PFSK-1 (cell line): ENCODE measurements at regions not wholly inside any gene's neighbourhood (a gene's known extent, or its start where the extent isn't known, plus 50 kb on each side); places are given as distances from the start of the nearest gene placed in this dataset.

Experiments used
- FOXP2 ChIP-seq: optimal IDR thresholded peaks from 2 replicates; pipeline ENCODE3; 2011; ENCODE audit warnings: borderline replicate concordance, control low read depth, inconsistent platforms; ENCODE audit not compliant: insufficient read depth; ENCODE audit errors: extremely low read length, extremely low read depth
- POLR2AphosphoS5 ChIP-seq: IDR thresholded peaks from 2 replicates; pipeline ENCODE4 v1.6.1; 2012; ENCODE audit warnings: low read depth, mild to moderate bottlenecking, control low read depth, low read length, moderate library complexity
- SIN3A ChIP-seq: IDR thresholded peaks from 2 replicates; pipeline ENCODE4 v1.6.1; 2012; ENCODE audit warnings: mild to moderate bottlenecking, low read length, moderate library complexity, borderline replicate concordance; ENCODE audit not compliant: insufficient read depth
- TAF1 ChIP-seq: IDR thresholded peaks from 2 replicates; pipeline ENCODE4 v1.6.1; 2012; ENCODE audit warnings: low read length, control low read depth, borderline replicate concordance; ENCODE audit not compliant: insufficient read depth
- TF ChIP-seq, protein P1 (sequence below), 2 experiments: IDR thresholded peaks; 2 replicates each; pipeline versions ENCODE4 v1.6.1 to v1.8.0; 2011 to 2012; ENCODE audit warnings: low read depth in 2 of 2, low read length in 2 of 2, control low read depth in 1 of 2, inconsistent platforms in 1 of 2, mild to moderate bottlenecking in 1 of 2, moderate library complexity in 1 of 2; ENCODE audit not compliant: insufficient read depth in 1 of 2

DNA sequence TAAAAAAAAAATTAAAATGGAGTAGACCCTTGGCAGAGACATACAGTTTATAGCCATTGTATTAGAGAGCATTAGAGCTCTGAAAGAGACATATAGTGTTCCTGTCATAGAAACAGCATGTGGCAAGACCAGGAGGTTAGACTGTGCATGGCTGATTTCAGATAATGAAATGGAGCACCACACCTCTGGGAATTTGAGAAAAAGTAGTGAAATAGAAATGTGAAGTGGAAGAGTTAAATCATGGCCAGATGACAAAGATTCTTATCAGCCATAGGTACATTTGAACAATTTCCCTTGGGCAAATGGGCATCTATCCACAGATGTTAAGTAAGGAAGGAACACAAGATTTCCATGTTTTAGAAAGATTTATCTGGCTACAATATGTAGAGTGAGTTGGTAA, 1083.1 kb downstream of the PLA2G4A start:
- TF ChIP-seq POLR2AphosphoS5, result no peak
- TF ChIP-seq, protein P1, sequence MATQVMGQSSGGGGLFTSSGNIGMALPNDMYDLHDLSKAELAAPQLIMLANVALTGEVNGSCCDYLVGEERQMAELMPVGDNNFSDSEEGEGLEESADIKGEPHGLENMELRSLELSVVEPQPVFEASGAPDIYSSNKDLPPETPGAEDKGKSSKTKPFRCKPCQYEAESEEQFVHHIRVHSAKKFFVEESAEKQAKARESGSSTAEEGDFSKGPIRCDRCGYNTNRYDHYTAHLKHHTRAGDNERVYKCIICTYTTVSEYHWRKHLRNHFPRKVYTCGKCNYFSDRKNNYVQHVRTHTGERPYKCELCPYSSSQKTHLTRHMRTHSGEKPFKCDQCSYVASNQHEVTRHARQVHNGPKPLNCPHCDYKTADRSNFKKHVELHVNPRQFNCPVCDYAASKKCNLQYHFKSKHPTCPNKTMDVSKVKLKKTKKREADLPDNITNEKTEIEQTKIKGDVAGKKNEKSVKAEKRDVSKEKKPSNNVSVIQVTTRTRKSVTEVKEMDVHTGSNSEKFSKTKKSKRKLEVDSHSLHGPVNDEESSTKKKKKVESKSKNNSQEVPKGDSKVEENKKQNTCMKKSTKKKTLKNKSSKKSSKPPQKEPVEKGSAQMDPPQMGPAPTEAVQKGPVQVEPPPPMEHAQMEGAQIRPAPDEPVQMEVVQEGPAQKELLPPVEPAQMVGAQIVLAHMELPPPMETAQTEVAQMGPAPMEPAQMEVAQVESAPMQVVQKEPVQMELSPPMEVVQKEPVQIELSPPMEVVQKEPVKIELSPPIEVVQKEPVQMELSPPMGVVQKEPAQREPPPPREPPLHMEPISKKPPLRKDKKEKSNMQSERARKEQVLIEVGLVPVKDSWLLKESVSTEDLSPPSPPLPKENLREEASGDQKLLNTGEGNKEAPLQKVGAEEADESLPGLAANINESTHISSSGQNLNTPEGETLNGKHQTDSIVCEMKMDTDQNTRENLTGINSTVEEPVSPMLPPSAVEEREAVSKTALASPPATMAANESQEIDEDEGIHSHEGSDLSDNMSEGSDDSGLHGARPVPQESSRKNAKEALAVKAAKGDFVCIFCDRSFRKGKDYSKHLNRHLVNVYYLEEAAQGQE (IDR thresholded peaks at IDR 0.05; ENCODE audit: insufficient read depth in 1 of 2, low read depth in 2 of 2, low read length in 2 of 2), result no peak
- no peak for TF ChIP-seq SIN3A
- TF ChIP-seq TAF1, result no peak
- TF ChIP-seq FOXP2, result no peak

DNA sequence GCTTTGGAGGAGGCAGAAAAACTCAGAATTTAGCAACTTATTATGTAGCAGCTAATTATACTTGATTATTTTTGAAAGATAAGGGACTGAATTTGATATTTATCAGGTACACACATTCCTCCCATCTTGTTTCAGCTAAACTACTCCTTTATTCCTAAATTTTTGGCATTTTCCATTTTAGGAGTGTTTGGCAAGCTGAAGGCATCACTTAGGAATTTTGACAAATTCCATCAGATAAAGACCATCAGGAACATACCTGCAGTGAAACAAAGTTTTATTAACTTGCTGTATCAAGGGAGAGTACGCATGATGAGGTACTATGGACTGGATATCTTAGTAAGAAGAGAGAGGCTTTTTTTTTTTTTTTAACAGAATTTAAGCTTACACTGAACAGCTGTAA, 1092.2 kb downstream of the PLA2G4A start:
- TF ChIP-seq SIN3A (no peak), TAF1 (no peak), FOXP2 (no peak), POLR2AphosphoS5 (no peak)
- TF ChIP-seq, protein P1 (IDR thresholded peaks at IDR 0.05; ENCODE audit: insufficient read depth in 1 of 2, low read depth in 2 of 2, low read length in 2 of 2), result no peak

DNA sequence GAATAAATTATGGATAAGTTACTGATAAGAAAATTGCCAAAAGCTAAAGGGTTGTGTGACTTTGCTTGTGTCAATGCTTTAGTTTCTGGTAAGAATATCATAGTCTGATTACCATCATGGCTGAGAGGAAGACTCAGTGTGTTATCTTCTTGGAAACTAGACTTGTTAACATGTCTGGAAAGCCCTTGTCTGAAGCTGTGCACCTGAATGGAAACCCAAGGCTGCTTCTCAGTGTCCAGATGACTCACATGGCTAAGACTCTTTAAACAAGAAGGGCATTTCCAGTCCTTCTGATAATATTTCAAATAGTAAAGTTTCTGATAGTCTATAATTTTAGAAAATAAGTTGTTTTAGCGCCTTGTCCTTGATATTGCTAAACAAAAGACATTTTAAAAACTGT, 1092.7 kb downstream of the PLA2G4A start:
- TF ChIP-seq SIN3A (no peak), POLR2AphosphoS5 (no peak), FOXP2 (no peak), TAF1 (no peak)
- TF ChIP-seq, protein P1 (IDR thresholded peaks at IDR 0.05; ENCODE audit: insufficient read depth in 1 of 2, low read depth in 2 of 2, low read length in 2 of 2), result no peak

DNA sequence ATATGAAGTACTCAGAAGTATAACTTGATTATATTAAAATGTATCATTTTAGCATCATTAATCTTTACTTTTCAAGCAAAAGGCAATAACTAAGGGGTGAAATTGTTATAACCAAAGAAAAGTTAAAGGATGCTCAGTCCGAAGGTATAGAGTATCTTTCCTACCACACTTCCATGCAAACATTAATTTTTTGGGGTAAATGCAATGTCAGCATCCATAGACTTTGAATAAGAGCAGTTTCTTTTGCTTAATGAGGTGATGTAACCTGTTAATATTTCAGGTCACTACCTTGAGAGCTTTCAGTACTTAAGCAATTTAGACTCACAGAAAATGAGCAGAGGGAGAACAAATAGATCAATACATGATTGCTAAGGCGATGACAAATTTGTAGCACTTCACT, 1093.5 kb downstream of the PLA2G4A start:
- TF ChIP-seq SIN3A (no peak), TAF1 (no peak), POLR2AphosphoS5 (no peak), FOXP2 (no peak)
- TF ChIP-seq, protein P1 (IDR thresholded peaks at IDR 0.05; ENCODE audit: insufficient read depth in 1 of 2, low read depth in 2 of 2, low read length in 2 of 2), result no peak

DNA sequence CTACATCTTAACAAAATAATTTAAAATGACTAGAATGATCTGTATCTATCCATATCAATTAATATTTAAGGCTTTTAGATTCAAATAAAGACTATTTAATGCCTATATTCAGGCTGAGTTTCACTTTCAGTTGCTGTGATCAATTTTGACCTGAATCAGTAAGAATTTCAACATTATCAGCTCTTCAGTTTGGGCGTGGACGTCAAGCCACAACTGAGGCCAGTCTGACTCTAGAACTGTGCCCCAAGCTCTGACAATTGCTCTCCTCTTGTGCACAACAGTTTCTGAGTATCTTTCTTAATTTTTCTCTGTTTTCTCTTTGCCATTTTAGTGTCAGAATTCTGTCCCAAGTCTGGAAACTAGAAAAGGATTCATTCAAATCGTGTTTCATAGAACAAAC, 1095.5 kb downstream of the PLA2G4A start:
- TF ChIP-seq FOXP2 (no peak), POLR2AphosphoS5 (no peak), SIN3A (no peak), TAF1 (no peak)
- TF ChIP-seq, protein P1 (IDR thresholded peaks at IDR 0.05; ENCODE audit: insufficient read depth in 1 of 2, low read depth in 2 of 2, low read length in 2 of 2), result no peak
